Endodermal cell (in vitro differentiated cells): ENCODE measurements at regions not wholly inside any gene's neighbourhood (a gene's known extent, or its start where the extent isn't known, plus 50 kb on each side); places are given as distances from the start of the nearest gene placed in this dataset.

ENCODE experiments used
- DNase-seq: peaks from one replicate; pipeline ENCODE4 v3.0.0-alpha.2; 2017
- H3K27ac ChIP-seq: 2 replicates; pipeline ENCODE4 v1.5.1; 2013; ENCODE audit warnings: mild to moderate bottlenecking, low read depth, low read length, moderate library complexity
- H3K27me3 ChIP-seq: 2 replicates; pipeline ENCODE4 v1.6.1; 2013; ENCODE audit warnings: mild to moderate bottlenecking, low read length, moderate library complexity; ENCODE audit not compliant: insufficient read depth, control insufficient read depth, poor library complexity, severe bottlenecking
- H3K36me3 ChIP-seq: 2 replicates; pipeline ENCODE4 v1.7.0; 2013; ENCODE audit warnings: mild to moderate bottlenecking, low read length, moderate library complexity; ENCODE audit not compliant: control insufficient read depth, insufficient read depth
- H3K4me1 ChIP-seq: one replicate; pipeline ENCODE4 v1.7.0; 2013; ENCODE audit warnings: low read length; ENCODE audit not compliant: control insufficient read depth, insufficient read depth
- H3K4me3 ChIP-seq: 2 replicates; pipeline ENCODE4 v1.5.1; 2013; ENCODE audit warnings: mild to moderate bottlenecking, low read length, moderate library complexity
- H3K9ac ChIP-seq: 2 replicates; pipeline ENCODE4 v1.6.1; 2013; ENCODE audit warnings: mild to moderate bottlenecking, low read length, moderate library complexity; ENCODE audit not compliant: poor library complexity, severe bottlenecking; ENCODE audit errors: extremely low read depth
- H3K9me3 ChIP-seq: 2 replicates; pipeline ENCODE4 v1.6.1; 2013; ENCODE audit warnings: mild to moderate bottlenecking, low read length, moderate library complexity; ENCODE audit not compliant: control insufficient read depth
- H3K27ac Mint-ChIP-seq: 2 replicates; pipeline ENCODE4 v1.8.0; 2020; ENCODE audit warnings: mixed read lengths
- H3K27me3 Mint-ChIP-seq: 2 replicates; pipeline ENCODE4 v1.8.0; 2021; ENCODE audit warnings: mild to moderate bottlenecking, mixed read lengths; ENCODE audit not compliant: insufficient read depth
- H3K36me3 Mint-ChIP-seq: 2 replicates; pipeline ENCODE4 v1.8.0; 2020; ENCODE audit warnings: low read depth, mixed read lengths
- H3K4me1 Mint-ChIP-seq: 2 replicates; pipeline ENCODE4 v1.8.0; 2020; ENCODE audit warnings: mixed read lengths
- H3K4me3 Mint-ChIP-seq: 2 replicates; pipeline ENCODE4 v1.8.0; 2020; ENCODE audit warnings: mild to moderate bottlenecking, moderate library complexity, mixed read lengths
- H3K9me3 Mint-ChIP-seq: 2 replicates; pipeline ENCODE4 v1.8.0; 2020; ENCODE audit warnings: mild to moderate bottlenecking, mixed read lengths
- WGBS, 2 experiments: methylation state at CpG; one replicate each; pipeline versions ENCODE4 v1.1.5 to v1.1.7; 2013; ENCODE audit warnings: missing lambda C conversion rate in 2 of 2, mixed read lengths in 1 of 2; ENCODE audit not compliant: insufficient coverage in 1 of 2, insufficient read length in 1 of 2; 5-methylcytosine and 5-hydroxymethylcytosine counted together
- TF ChIP-seq, protein P1 (sequence below): fragments of 200-600 bp; sonication (generic); conservative IDR thresholded peaks from 2 replicates; pipeline ENCODE4 v1.5.0; 2021; ENCODE audit warnings: antibody characterized with exemption, mild to moderate bottlenecking

DNA sequence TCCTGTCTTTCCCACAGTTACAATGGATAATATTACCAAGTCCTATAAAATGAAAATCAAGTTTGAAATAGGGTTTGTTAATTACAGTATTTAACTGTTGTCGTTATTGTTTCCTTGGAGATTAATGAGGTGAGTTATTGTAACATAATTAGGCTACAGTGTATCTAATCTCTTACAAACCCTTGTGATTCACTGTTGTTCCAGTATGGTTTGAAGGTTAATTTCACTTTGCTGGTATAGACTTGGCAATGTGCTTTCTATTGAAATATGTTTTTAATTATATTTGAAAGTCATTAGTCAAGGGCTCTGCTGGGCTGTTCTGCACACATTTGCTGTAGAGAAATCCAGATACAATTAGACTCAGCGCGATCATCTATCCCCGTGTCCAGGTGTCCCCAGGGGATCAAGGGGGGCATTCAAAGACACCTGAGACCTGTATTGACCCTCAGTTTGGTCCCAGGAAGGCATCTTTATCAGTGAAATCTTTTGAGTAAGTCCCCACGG lies 624.6 kb upstream of the EEF2KMT start:
- no peaks in the 10 kb centered on the region for H3K36me3 Mint-ChIP-seq
- 90 to 96% methylated on average over 4 to 5 of the region's 5 CpGs for WGBS, 2 experiments
- H3K4me1 ChIP-seq, result no peaks in the 10 kb centered on the region
- no peak overlapping the region for H3K9ac ChIP-seq
- no peak overlapping the region for H3K4me3 Mint-ChIP-seq
- TF ChIP-seq, protein P1, sequence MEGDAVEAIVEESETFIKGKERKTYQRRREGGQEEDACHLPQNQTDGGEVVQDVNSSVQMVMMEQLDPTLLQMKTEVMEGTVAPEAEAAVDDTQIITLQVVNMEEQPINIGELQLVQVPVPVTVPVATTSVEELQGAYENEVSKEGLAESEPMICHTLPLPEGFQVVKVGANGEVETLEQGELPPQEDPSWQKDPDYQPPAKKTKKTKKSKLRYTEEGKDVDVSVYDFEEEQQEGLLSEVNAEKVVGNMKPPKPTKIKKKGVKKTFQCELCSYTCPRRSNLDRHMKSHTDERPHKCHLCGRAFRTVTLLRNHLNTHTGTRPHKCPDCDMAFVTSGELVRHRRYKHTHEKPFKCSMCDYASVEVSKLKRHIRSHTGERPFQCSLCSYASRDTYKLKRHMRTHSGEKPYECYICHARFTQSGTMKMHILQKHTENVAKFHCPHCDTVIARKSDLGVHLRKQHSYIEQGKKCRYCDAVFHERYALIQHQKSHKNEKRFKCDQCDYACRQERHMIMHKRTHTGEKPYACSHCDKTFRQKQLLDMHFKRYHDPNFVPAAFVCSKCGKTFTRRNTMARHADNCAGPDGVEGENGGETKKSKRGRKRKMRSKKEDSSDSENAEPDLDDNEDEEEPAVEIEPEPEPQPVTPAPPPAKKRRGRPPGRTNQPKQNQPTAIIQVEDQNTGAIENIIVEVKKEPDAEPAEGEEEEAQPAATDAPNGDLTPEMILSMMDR, result no peak
- H3K9me3 ChIP-seq, result no peaks in the 10 kb centered on the region
- H3K27me3 ChIP-seq, result no peaks in the 10 kb centered on the region
- H3K4me1 Mint-ChIP-seq, result no peaks in the 10 kb centered on the region
- H3K36me3 ChIP-seq, result no peaks in the 10 kb centered on the region
- no peaks in the 10 kb centered on the region for H3K27me3 Mint-ChIP-seq
- no peaks in the 10 kb centered on the region for H3K9me3 Mint-ChIP-seq
- no peak overlapping the region for H3K27ac ChIP-seq
- H3K4me3 ChIP-seq, result no peak overlapping the region
- no peak for DNase-seq
- H3K27ac Mint-ChIP-seq, result no peak overlapping the region

GRCh38 chr16:5715155-5715554 lies 617.6 kb upstream of the EEF2KMT start:
- H3K4me1 ChIP-seq, result no peaks in the 10 kb centered on the region
- Mint-ChIP-seq H3K4me1 (no peaks in the 10 kb centered on the region), H3K27ac (no peak overlapping the region), H3K27me3 (peaks cover 6% of the 10 kb centered on the region), H3K4me3 (no peak overlapping the region), H3K36me3 (no peaks in the 10 kb centered on the region), H3K9me3 (no peaks in the 10 kb centered on the region)
- no peaks in the 10 kb centered on the region for H3K27me3 ChIP-seq
- H3K9me3 ChIP-seq, result no peaks in the 10 kb centered on the region
- H3K4me3 ChIP-seq, result no peak overlapping the region
- no peak for DNase-seq
- WGBS, 2 experiments, result 80% methylated on average over 2 of the region's 2 CpGs; no CpG with 5 or more reads in 1 of the 2 experiments
- no peak overlapping the region for H3K27ac ChIP-seq
- no peak overlapping the region for H3K9ac ChIP-seq
- TF ChIP-seq, protein P1, result no peak
- H3K36me3 ChIP-seq, result no peaks in the 10 kb centered on the region

DNA sequence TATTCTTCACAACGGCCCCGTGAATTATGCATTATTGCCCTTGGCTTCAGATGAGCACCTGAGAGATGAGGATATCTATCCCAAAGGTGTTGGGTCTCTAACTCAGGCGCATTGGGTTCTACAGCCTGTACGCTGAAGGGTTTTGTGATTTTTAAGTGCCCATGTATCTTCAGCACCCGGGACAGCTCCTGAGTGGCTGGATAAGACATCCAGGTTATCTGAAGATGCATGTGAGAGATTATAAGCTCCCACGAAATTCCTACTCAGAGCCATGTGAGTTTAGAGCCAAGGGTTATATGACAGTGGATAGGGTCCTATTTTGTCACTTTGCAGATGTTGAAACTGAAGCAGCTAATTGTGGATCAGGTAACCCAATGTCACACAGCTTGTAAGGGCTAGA lies 612.3 kb upstream of the EEF2KMT start:
- H3K4me3 Mint-ChIP-seq, result no peak overlapping the region
- Histone ChIP-seq H3K36me3 (no peaks in the 10 kb centered on the region), H3K27me3 (no peaks in the 10 kb centered on the region), H3K9ac (no peak overlapping the region), H3K4me3 (no peak overlapping the region), H3K27ac (no peak overlapping the region), H3K4me1 (no peaks in the 10 kb centered on the region), H3K9me3 (no peaks in the 10 kb centered on the region)
- H3K36me3 Mint-ChIP-seq, result no peaks in the 10 kb centered on the region
- H3K27me3 Mint-ChIP-seq, result peaks cover 8% of the 10 kb centered on the region
- TF ChIP-seq, protein P1, result no peak
- no peaks in the 10 kb centered on the region for H3K4me1 Mint-ChIP-seq
- DNase-seq, result peak; percentile 85
- no peaks in the 10 kb centered on the region for H3K9me3 Mint-ChIP-seq
- WGBS, 2 experiments, result 31 to 75% methylated on average over 2 to 6 of the region's 6 CpGs
- H3K27ac Mint-ChIP-seq, result no peak overlapping the region
